A673 (cell line): ENCODE measurements at regions not wholly inside any gene's neighbourhood (a gene's known extent, or its start where the extent isn't known, plus 50 kb on each side); places are given as distances from the start of the nearest gene placed in this dataset.

Experiments
- BruUV-seq: library from RNA; stranded (reverse); fragments of 400-500 nt; replicated peaks from 2 replicates; lab custom pipeline; 2021; lab: Mats Ljungman, UMichigan
- CTCF ChIA-PET: fragments of 300-600 bp; sonication (Branson Sonifier 250); formaldehyde crosslinking; loops from one replicate; lab custom pipeline; 2022; ENCODE audit warnings: antibody characterized with exemption; lab: Charles Lee
- POLR2A ChIA-PET: fragments of 300-600 bp; sonication (Branson Sonifier 250); formaldehyde crosslinking; loops from one replicate; lab custom pipeline; 2022; ENCODE audit warnings: antibody characterized with exemption; ENCODE audit not compliant: low non-redundant PET; lab: Charles Lee
- DNase-seq: peaks from one replicate; pipeline ENCODE4 v3.0.0-alpha.2; 2015; ENCODE audit warnings: low spot score
- H3K27ac ChIP-seq: fragments of 200-600 bp; sonication (generic); 2 replicates; pipeline ENCODE4 v1.5.1; 2016; ENCODE audit warnings: mixed run types, low read depth, mild to moderate bottlenecking, mixed read lengths, antibody characterized with exemption, low read length; ENCODE audit not compliant: poor library complexity, severe bottlenecking
- H3K27me3 ChIP-seq: fragments of 200-600 bp; sonication (generic); replicated peaks from 2 replicates; pipeline ENCODE4 v1.6.1; 2017; ENCODE audit warnings: mixed run types, low read depth, mild to moderate bottlenecking, mixed read lengths, antibody characterized with exemption, low read length; ENCODE audit not compliant: insufficient read depth, poor library complexity
- H3K36me3 ChIP-seq: fragments of 200-600 bp; sonication (generic); 2 replicates; pipeline ENCODE4 v1.6.1; 2016; ENCODE audit warnings: mixed run types, mild to moderate bottlenecking, mixed read lengths, antibody characterized with exemption, low read length; ENCODE audit not compliant: insufficient read depth, poor library complexity, severe bottlenecking
- H3K4me1 ChIP-seq: fragments of 200-600 bp; sonication (generic); 2 replicates; pipeline ENCODE4 v1.6.1; 2017; ENCODE audit warnings: mixed run types, mild to moderate bottlenecking, mixed read lengths, antibody characterized with exemption, low read length; ENCODE audit not compliant: insufficient read depth, poor library complexity, severe bottlenecking
- H3K4me3 ChIP-seq: fragments of 200-600 bp; sonication (generic); 2 replicates; pipeline ENCODE4 v1.5.1; 2016; ENCODE audit warnings: low read depth, mixed run types, mild to moderate bottlenecking, mixed read lengths, low read length; ENCODE audit not compliant: poor library complexity, severe bottlenecking
- H3K9me3 ChIP-seq: fragments of 200-600 bp; sonication (generic); 2 replicates; pipeline ENCODE4 v1.6.1; 2016; ENCODE audit warnings: mixed run types, low read depth, mild to moderate bottlenecking, mixed read lengths, antibody characterized with exemption, low read length; ENCODE audit not compliant: poor library complexity, severe bottlenecking
- CTCF ChIP-seq: fragments of 300-800, 200-600 bp; sonication (generic); conservative IDR thresholded peaks from 2 replicates; pipeline ENCODE4 v1.5.1; 2017; ENCODE audit warnings: low read depth, mild to moderate bottlenecking, antibody characterized with exemption, low read length, moderate library complexity, mixed read lengths
- EZH2 ChIP-seq: fragments of 200-600 bp; sonication (generic); IDR thresholded peaks from 2 replicates; pipeline ENCODE4 v1.6.1; 2017; ENCODE audit warnings: borderline replicate concordance, low read depth, mild to moderate bottlenecking, mixed read lengths, antibody characterized with exemption, low read length; ENCODE audit not compliant: poor library complexity, severe bottlenecking
- intact Hi-C: fragments of 100-400 bp; cut with micrococcal nuclease; formaldehyde crosslinking; loops from one replicate; pipeline ENCODE4 v1.10.0; 2022; ENCODE audit not compliant: unreplicated experiment

GRCh38 chr5:3321923-3322322 lies 273.7 kb upstream of the IRX1 start:
- Histone ChIP-seq H3K9me3 (peaks cover 33% of the 10 kb centered on the region), H3K27ac (no peak overlapping the region), H3K27me3 (no peaks in the 10 kb centered on the region), H3K4me3 (no peak overlapping the region), H3K36me3 (no peaks in the 10 kb centered on the region), H3K4me1 (no peaks in the 10 kb centered on the region)
- POLR2A ChIA-PET: no interaction called here
- no peak for DNase-seq
- CTCF ChIA-PET: no interaction called here
- intact Hi-C loops: no loop called here
- no peak for TF ChIP-seq EZH2
- TF ChIP-seq CTCF: no peak
- BruUV-seq: no TSS peak

GRCh38 chr5:3321119-3321760 lies 274.4 kb upstream of the IRX1 start:
- Histone ChIP-seq H3K27me3 (no peaks in the 10 kb centered on the region), H3K4me1 (no peaks in the 10 kb centered on the region), H3K4me3 (no peak overlapping the region), H3K36me3 (no peaks in the 10 kb centered on the region), H3K9me3 (peaks cover 35% of the 10 kb centered on the region), H3K27ac (no peak overlapping the region)
- no peak for TF ChIP-seq CTCF
- TF ChIP-seq EZH2: no peak
- ChIA-PET CTCF (no interaction called here), POLR2A (no interaction called here)
- intact Hi-C loops: no loop called here
- no peak for DNase-seq
- no TSS peak for BruUV-seq

- peaks cover 44% of the 10 kb centered on the region for H3K9me3 ChIP-seq
- BruUV-seq: no TSS peak
- ChIA-PET POLR2A (no interaction called here), CTCF (no interaction called here)
- no peaks in the 10 kb centered on the region for H3K36me3 ChIP-seq
- H3K4me1 ChIP-seq: no peaks in the 10 kb centered on the region
- intact Hi-C loops: no loop called here
- DNase-seq: no peak
- no peaks in the 10 kb centered on the region for H3K27me3 ChIP-seq
- H3K27ac ChIP-seq: no peak overlapping the region
- TF ChIP-seq CTCF: no peak
- no peak for TF ChIP-seq EZH2
- H3K4me3 ChIP-seq: no peak overlapping the region
Measured at GRCh38 chr5:3320317-3320875, 275.2 kb upstream of the IRX1 start.
